HepG2 (cell line): ENCODE measurements at regions not wholly inside any gene's neighbourhood (a gene's known extent, or its start where the extent isn't known, plus 50 kb on each side); places are given as distances from the start of the nearest gene placed in this dataset.

Source experiments
- AGO2 ChIP-seq: fragments of 200-400 bp; formaldehyde crosslinking; optimal IDR thresholded peaks from 2 replicates; pipeline ENCODE3; 2017; ENCODE audit warnings: mild to moderate bottlenecking, low read depth, low read length, moderate library complexity
- BCLAF1 ChIP-seq: fragments of 450-650 bp; IDR thresholded peaks from 2 replicates; pipeline ENCODE4 v1.6.1; 2017; ENCODE audit warnings: mild to moderate bottlenecking
- CC2D1A ChIP-seq: sonication (generic); formaldehyde crosslinking; IDR thresholded peaks from 2 replicates; pipeline ENCODE4 v1.8.1; 2023; ENCODE audit warnings: mild to moderate bottlenecking, missing genetic modification reagents
- CTCF ChIP-seq: sonication (generic); formaldehyde crosslinking; IDR thresholded peaks from 2 replicates; pipeline ENCODE4 v1.5.0; 2020; ENCODE audit warnings: mild to moderate bottlenecking, missing genetic modification reagents, moderate library complexity
- EZH2 ChIP-seq: conservative IDR thresholded peaks from 2 replicates; pipeline ENCODE4 v1.6.1; 2012; ENCODE audit warnings: mild to moderate bottlenecking, low read depth, low read length, moderate library complexity
- HMG20A ChIP-seq: IDR thresholded peaks from 2 replicates; pipeline ENCODE4 v1.6.1; 2016; ENCODE audit warnings: borderline replicate concordance
- POLR2A ChIP-seq, 2 experiments: IDR thresholded peaks; 2 replicates each; pipeline ENCODE4 v1.6.1; 2011; ENCODE audit warnings: low read depth in 2 of 2, low read length in 2 of 2, mild to moderate bottlenecking in 1 of 2, moderate library complexity in 1 of 2; ENCODE audit not compliant: insufficient read depth in 1 of 2
- TCF12 ChIP-seq, 2 experiments: fragments of 450-650 bp in 1 of 2; sonication (generic) in 1 of 2; formaldehyde crosslinking in 1 of 2; IDR thresholded peaks; 2 replicates each; pipeline versions ENCODE4 v1.6.1 to v1.8.0; 2017 to 2022; ENCODE audit warnings: antibody characterized with exemption in 1 of 2, mild to moderate bottlenecking in 1 of 2, missing genetic modification reagents in 1 of 2, moderate library complexity in 1 of 2
- TFDP1 ChIP-seq: IDR thresholded peaks from 2 replicates; pipeline ENCODE4 v1.6.1; 2016; ENCODE audit warnings: missing compliant biosample characterization, missing genetic modification reagents, borderline replicate concordance
- ZFP90 ChIP-seq: sonication (generic); formaldehyde crosslinking; IDR thresholded peaks from 2 replicates; pipeline ENCODE4 v1.8.0; 2022; ENCODE audit warnings: missing genetic modification reagents, mild to moderate bottlenecking, inconsistent platforms, borderline replicate concordance
- ZNF138 ChIP-seq: sonication (generic); formaldehyde crosslinking; IDR thresholded peaks from 2 replicates; pipeline ENCODE4 v1.5.0; 2020; ENCODE audit warnings: mild to moderate bottlenecking, low read depth, missing genetic modification reagents
- ZNF160 ChIP-seq: sonication (generic); formaldehyde crosslinking; IDR thresholded peaks from 2 replicates; pipeline ENCODE4 v1.8.0; 2022; ENCODE audit warnings: mild to moderate bottlenecking, inconsistent platforms, missing genetic modification reagents
- ZNF33B ChIP-seq: sonication (generic); formaldehyde crosslinking; IDR thresholded peaks from 2 replicates; pipeline ENCODE4 v1.5.1; 2020; ENCODE audit warnings: mild to moderate bottlenecking, missing genetic modification reagents
- ZNF782 ChIP-seq: sonication (generic); formaldehyde crosslinking; IDR thresholded peaks from 2 replicates; pipeline ENCODE4 v1.4.0; 2020; ENCODE audit warnings: missing genetic modification reagents, mild to moderate bottlenecking, borderline replicate concordance

GRCh38 chr12:39070775-39071174 lies 165.4 kb upstream of the CPNE8 start:
- TF ChIP-seq ZNF782, result no peak
- TF ChIP-seq CC2D1A, result no peak
- TF ChIP-seq ZNF160 (CRISPR knock-in tag), result no peak
- no peak for TF ChIP-seq CTCF
- no peak for TF ChIP-seq ZNF138 (CRISPR knock-in tag)
- TF ChIP-seq EZH2, result no peak
- no peak for TF ChIP-seq HMG20A (CRISPR knock-in tag)
- TF ChIP-seq TFDP1, result no peak
- no peak for TF ChIP-seq POLR2A (IDR thresholded peaks at IDR 0.05; ENCODE audit: insufficient read depth in 1 of 2, low read depth in 2 of 2, low read length in 2 of 2)
- TF ChIP-seq ZFP90, result no peak
- TF ChIP-seq ZNF33B, result no peak
- no peak for TF ChIP-seq TCF12 (IDR thresholded peaks at IDR 0.05)
- TF ChIP-seq TCF12 (CRISPR knock-in tag; IDR thresholded peaks at IDR 0.05), result no peak
- no peak for TF ChIP-seq AGO2
- TF ChIP-seq BCLAF1, result no peak
